K562 (cell line): ENCODE measurements at regions not wholly inside any gene's neighbourhood (a gene's known extent, or its start where the extent isn't known, plus 50 kb on each side); places are given as distances from the start of the nearest gene placed in this dataset.

Source experiments
- ATAC-seq: fragments of 200-7000 bp; cut with Tn5 transposase; 3 replicates; pipeline ENCODE4 v1.9.1; 2020; ENCODE audit warnings: moderate library complexity
- BruUV-seq: library from RNA; stranded (reverse); fragments of 400-500 nt; replicated peaks from 2 replicates; lab custom pipeline; 2021; lab: Mats Ljungman, UMichigan
- CTCF ChIA-PET: fragments of 300-600 bp; formaldehyde crosslinking; extraction: SDS; loops from one replicate; lab custom pipeline; 2021; ENCODE audit warnings: low intra/inter-chr PET ratio; lab: Yijun Ruan, JAX
- POLR2A ChIA-PET: fragments of 300-600, 350-650 bp; sonication (Branson Sonifier 250); formaldehyde crosslinking; extraction: SDS; loops from one replicate; lab custom pipeline; 2021; ENCODE audit warnings: antibody characterized with exemption, inconsistent platforms; lab: Yijun Ruan, JAX
- DNase-seq, 4 experiments: peaks; one replicate each; pipeline versions ENCODE4 v3.0.0 to v3.0.0-alpha.2; 2011 to 2018; ENCODE audit warnings: low spot score in 3 of 4, mixed read lengths in 3 of 4; ENCODE audit errors: extremely low read depth in 1 of 4
- FAIRE-seq: peaks from 2 replicates; lab custom pipeline; 2011; peaks lifted over from hg19 to GRCh38; lab: Jason Lieb, UNC
- H2AFZ ChIP-seq: 2 replicates; pipeline ENCODE4 v1.6.0; 2011; ENCODE audit warnings: low read depth, low read length, control low read depth, inconsistent platforms
- H3K27ac ChIP-seq: fragments of 200-600 bp; 3 replicates; pipeline ENCODE4 v1.8.0; 2011; ENCODE audit warnings: low read depth, mild to moderate bottlenecking, control low read depth, inconsistent platforms, low read length, moderate library complexity, mixed read lengths; ENCODE audit errors: extremely low read depth
- H3K27me3 ChIP-seq, 2 experiments: fragments of 300-600 bp in 1 of 2; 2 replicates in 1 of 2; 3 replicates in 1 of 2; pipeline versions ENCODE4 v1.6.0 to v1.8.0; 2011; ENCODE audit warnings: inconsistent platforms in 2 of 2, low read length in 2 of 2, mild to moderate bottlenecking in 1 of 2, mixed read lengths in 1 of 2, moderate library complexity in 1 of 2; ENCODE audit not compliant: control insufficient read depth in 2 of 2, insufficient read depth in 2 of 2
- H3K36me3 ChIP-seq: fragments of 300-600 bp; 3 replicates; pipeline ENCODE4 v1.8.0; 2011; ENCODE audit warnings: mild to moderate bottlenecking, low read length, inconsistent platforms; ENCODE audit not compliant: control insufficient read depth, insufficient read depth
- H3K4me1 ChIP-seq, 2 experiments: fragments of 200-600 bp in 1 of 2; replicated peaks in 1 of 2; 2 replicates in 1 of 2; 3 replicates in 1 of 2; pipeline versions ENCODE4 v1.5.1 to v1.8.0; 2011; ENCODE audit warnings: inconsistent platforms in 2 of 2, low read length in 2 of 2, mild to moderate bottlenecking in 1 of 2, mixed read lengths in 1 of 2, moderate library complexity in 1 of 2; ENCODE audit not compliant: control insufficient read depth in 2 of 2, insufficient read depth in 2 of 2
- H3K4me2 ChIP-seq: 2 replicates; pipeline ENCODE4 v1.6.1; 2011; ENCODE audit warnings: low read length, control low read depth, inconsistent platforms, mixed read lengths; ENCODE audit not compliant: insufficient read depth
- H3K4me3 ChIP-seq: fragments of 200-600 bp; sonication (generic), shearing (Covaris generic); 2 replicates; pipeline ENCODE4 v1.5.1; 2016; ENCODE audit warnings: control low read depth, inconsistent platforms
- H3K79me2 ChIP-seq: fragments of 200-600 bp; 3 replicates; pipeline ENCODE4 v1.8.0; 2011; ENCODE audit warnings: low read length, inconsistent platforms; ENCODE audit not compliant: control insufficient read depth, insufficient read depth
- H3K9ac ChIP-seq, 2 experiments: 2 replicates each; pipeline versions ENCODE4 v1.6.0 to v1.6.1; 2011; ENCODE audit warnings: low read depth in 2 of 2, low read length in 2 of 2, control low read depth in 1 of 2, inconsistent platforms in 1 of 2, mild to moderate bottlenecking in 1 of 2, mixed read lengths in 1 of 2; ENCODE audit not compliant: insufficient read depth in 1 of 2
- H3K9me1 ChIP-seq: one replicate; pipeline ENCODE4 v1.6.0; 2011; ENCODE audit warnings: inconsistent platforms, mild to moderate bottlenecking, low read length, moderate library complexity; ENCODE audit not compliant: control insufficient read depth, insufficient read depth
- H3K9me3 ChIP-seq: replicated peaks from 2 replicates; pipeline ENCODE4 v1.5.1; 2011; ENCODE audit warnings: low read depth, low read length, inconsistent platforms; ENCODE audit not compliant: control insufficient read depth, insufficient read depth
- H4K20me1 ChIP-seq: replicated peaks from 2 replicates; pipeline ENCODE4 v1.6.1; 2011; ENCODE audit warnings: low read length, inconsistent platforms, mixed read lengths; ENCODE audit not compliant: control insufficient read depth, insufficient read depth
- ZFP91 ChIP-seq: sonication (generic); formaldehyde crosslinking; IDR thresholded peaks from 2 replicates; pipeline ENCODE4 v1.8.0; 2022; ENCODE audit warnings: mild to moderate bottlenecking, missing genetic modification reagents
- ZNF121 ChIP-seq: sonication (generic); formaldehyde crosslinking; conservative IDR thresholded peaks from 2 replicates; pipeline ENCODE4 v1.8.0; 2022; ENCODE audit warnings: missing genetic modification reagents
- ZNF232 ChIP-seq: sonication (generic); formaldehyde crosslinking; IDR thresholded peaks from 2 replicates; pipeline ENCODE4 v1.8.0; 2022; ENCODE audit warnings: mild to moderate bottlenecking, missing genetic modification reagents
- ZNF318 ChIP-seq, 2 experiments: fragments of 450-650 bp; IDR thresholded peaks; 2 replicates each; pipeline ENCODE4 v1.6.1; 2016; ENCODE audit warnings: mild to moderate bottlenecking in 2 of 2, borderline replicate concordance in 1 of 2, low read depth in 1 of 2, moderate library complexity in 1 of 2
- WGBS: fragments of 100-300 bp; shearing (Covaris generic); methylation state at CpG from one replicate; pipeline ENCODE4 v1.1.6; 2016; ENCODE audit warnings: low coverage, mixed read lengths; ENCODE audit not compliant: insufficient coverage; ENCODE audit errors: missing lambda C conversion rate; 5-methylcytosine and 5-hydroxymethylcytosine counted together
- in situ Hi-C: fragments of 300-500 bp; cut with MboI; formaldehyde crosslinking; loops from 4 replicates; pipeline ENCODE4 v1.15.0; 2018; ENCODE audit warnings: inconsistent platforms, mixed read lengths
- intact Hi-C: fragments of 100-400 bp; cut with micrococcal nuclease; formaldehyde crosslinking; loops from 2 replicates; pipeline ENCODE4 v1.14.2; 2022
- TF ChIP-seq, protein P1 (sequence below), 3 experiments: fragments of 200-800 bp in 1 of 3; fragments of 250-450 bp in 1 of 3; fragments of 450-650 bp in 1 of 3; sonication (Bioruptor Pico) in 1 of 3; sonication (Bioruptor generic) in 1 of 3; formaldehyde crosslinking in 1 of 3; IDR thresholded peaks; 2 replicates each; pipeline versions ENCODE4 v1.6.1 to v1.8.0; 2016 to 2022; ENCODE audit warnings: mild to moderate bottlenecking in 2 of 3, missing genetic modification characterization in 2 of 3, missing compliant biosample characterization in 1 of 3, moderate library complexity in 1 of 3

DNA sequence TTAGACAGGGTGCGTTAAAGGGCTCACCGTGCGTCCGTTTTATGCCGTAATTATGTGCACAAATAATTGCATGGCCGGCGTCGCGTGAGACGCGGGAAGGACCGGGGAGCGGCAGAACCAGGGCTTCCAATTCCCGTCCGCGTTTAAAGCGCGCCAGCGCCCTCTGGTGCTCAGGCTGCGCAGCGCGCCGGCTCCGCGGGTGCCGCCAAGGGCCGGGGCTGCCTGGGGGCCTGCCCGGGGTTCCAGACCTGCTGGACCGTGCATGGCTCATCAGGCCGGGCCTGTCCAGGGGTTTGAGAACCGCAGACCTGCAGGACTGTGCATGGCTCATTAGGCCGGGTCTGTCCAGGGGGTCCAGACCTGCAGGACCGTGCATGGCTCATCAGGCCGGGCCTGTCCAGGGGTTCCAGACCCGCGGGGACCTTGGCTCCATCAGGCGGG lies 369.0 kb downstream of the THBS2 start:
- no peak overlapping the region for H3K4me3 ChIP-seq
- H3K4me1 ChIP-seq, result peaks cover 0 to 4% of the 10 kb centered on the region in 2 experiments; a peak in 1 of 5 replicates
- in situ Hi-C loops (no loop called here), intact Hi-C loops (loop anchor here (1.0 to 10.0 kb wide), 2 partner anchors 514 to 690 kb away; no protein-coding TSS in a partner anchor)
- no peaks in the 10 kb centered on the region for H3K9me3 ChIP-seq
- no peak overlapping the region for H3K27ac ChIP-seq
- H3K27me3 ChIP-seq, result peaks cover 40 to 78% of the 10 kb centered on the region in 2 experiments
- no peaks in the 10 kb centered on the region for H3K79me2 ChIP-seq
- no peaks in the 10 kb centered on the region for H3K9me1 ChIP-seq
- FAIRE-seq (no peak), DNase-seq (peak; percentile 70 to 89 (median 88)), ATAC-seq (peak; percentile 99)
- H3K4me2 ChIP-seq, result no peak overlapping the region
- CTCF ChIA-PET, result interaction anchor here (0.9 kb wide), 1 partner anchor 515 kb away, joined by 5 read pairs; no protein-coding TSS in a partner anchor
- POLR2A ChIA-PET, result no interaction called here
- no TSS peak for BruUV-seq
- H2AFZ ChIP-seq, result no peak overlapping the region
- no peak overlapping the region for H3K9ac ChIP-seq
- peaks cover 16% of the 10 kb centered on the region for H4K20me1 ChIP-seq
- 2% methylated on average over 37 of the region's 37 CpGs for WGBS
- H3K36me3 ChIP-seq, result no peaks in the 10 kb centered on the region
- no peak for TF ChIP-seq ZNF318 (IDR thresholded peaks at IDR 0.05; ENCODE audit: borderline replicate concordance in 1 of 2, low read depth in 1 of 2)
- no peak for TF ChIP-seq ZNF232
- TF ChIP-seq, protein P1, sequence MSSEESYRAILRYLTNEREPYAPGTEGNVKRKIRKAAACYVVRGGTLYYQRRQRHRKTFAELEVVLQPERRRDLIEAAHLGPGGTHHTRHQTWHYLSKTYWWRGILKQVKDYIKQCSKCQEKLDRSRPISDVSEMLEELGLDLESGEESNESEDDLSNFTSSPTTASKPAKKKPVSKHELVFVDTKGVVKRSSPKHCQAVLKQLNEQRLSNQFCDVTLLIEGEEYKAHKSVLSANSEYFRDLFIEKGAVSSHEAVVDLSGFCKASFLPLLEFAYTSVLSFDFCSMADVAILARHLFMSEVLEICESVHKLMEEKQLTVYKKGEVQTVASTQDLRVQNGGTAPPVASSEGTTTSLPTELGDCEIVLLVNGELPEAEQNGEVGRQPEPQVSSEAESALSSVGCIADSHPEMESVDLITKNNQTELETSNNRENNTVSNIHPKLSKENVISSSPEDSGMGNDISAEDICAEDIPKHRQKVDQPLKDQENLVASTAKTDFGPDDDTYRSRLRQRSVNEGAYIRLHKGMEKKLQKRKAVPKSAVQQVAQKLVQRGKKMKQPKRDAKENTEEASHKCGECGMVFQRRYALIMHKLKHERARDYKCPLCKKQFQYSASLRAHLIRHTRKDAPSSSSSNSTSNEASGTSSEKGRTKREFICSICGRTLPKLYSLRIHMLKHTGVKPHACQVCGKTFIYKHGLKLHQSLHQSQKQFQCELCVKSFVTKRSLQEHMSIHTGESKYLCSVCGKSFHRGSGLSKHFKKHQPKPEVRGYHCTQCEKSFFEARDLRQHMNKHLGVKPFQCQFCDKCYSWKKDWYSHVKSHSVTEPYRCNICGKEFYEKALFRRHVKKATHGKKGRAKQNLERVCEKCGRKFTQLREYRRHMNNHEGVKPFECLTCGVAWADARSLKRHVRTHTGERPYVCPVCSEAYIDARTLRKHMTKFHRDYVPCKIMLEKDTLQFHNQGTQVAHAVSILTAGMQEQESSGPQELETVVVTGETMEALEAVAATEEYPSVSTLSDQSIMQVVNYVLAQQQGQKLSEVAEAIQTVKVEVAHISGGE (CRISPR knock-in tag; IDR thresholded peaks at IDR 0.05), result no peak
- TF ChIP-seq ZNF121, result no peak
- TF ChIP-seq ZFP91 (CRISPR knock-in tag), result no peak
